ENCODE measurements at regions not wholly inside any gene's neighbourhood (a gene's known extent, or its start where the extent isn't known, plus 50 kb on each side); places are given as distances from the start of the nearest gene placed in this dataset.

GRCh38 chr2:105578166-105578565 lies 166.5 kb upstream of the NCK2 start:
- no peak for DNase-seq
- H3K9ac ChIP-seq = no peak overlapping the region
- 50 to 53% methylated on average over 4 of the region's 4 CpGs for WGBS, 2 experiments (ENCODE audit: low coverage in 1 of 2, low lambda C conversion rate in 2 of 2, missing lambda C conversion rate in 2 of 2)
- no peak overlapping the region for H3K4me2 ChIP-seq (ENCODE audit: unreplicated experiment)
- H3K9me2 ChIP-seq (ENCODE audit: insufficient read depth) = no peaks in the 10 kb centered on the region
- no peak overlapping the region for H3K27ac ChIP-seq
- H3K4me3 ChIP-seq = no peak overlapping the region
- H3K79me2 ChIP-seq (ENCODE audit: insufficient read depth) = no peaks in the 10 kb centered on the region
- no peak overlapping the region for H2AFZ ChIP-seq
- in situ Hi-C loops (cut with MboI) = loop anchor here (10.0 kb wide), 1 partner anchor 497 kb away; no protein-coding TSS in a partner anchor
- TF ChIP-seq EZH2phosphoT487 (IDR thresholded peaks at IDR 0.05; ENCODE audit: insufficient read depth, low read depth) (no peak), EZH2 (IDR thresholded peaks at IDR 0.05; ENCODE audit: insufficient read depth, poor library complexity, severe bottlenecking) (no peak)
- H3F3A ChIP-seq (ENCODE audit: insufficient read depth) = no peaks in the 10 kb centered on the region
- peaks cover 8% of the 10 kb centered on the region; the same call in 1 of the 2 replicates for H3K27me3 ChIP-seq (replicated peaks; ENCODE audit: insufficient read depth)
- H3K9me3 ChIP-seq (ENCODE audit: low read depth) = no peaks in the 10 kb centered on the region
- H3K4me1 ChIP-seq (ENCODE audit: insufficient read depth) = no peaks in the 10 kb centered on the region; the same call in 1 of the 2 replicates
- no peaks in the 10 kb centered on the region for H4K20me1 ChIP-seq (ENCODE audit: insufficient read depth)
- no peaks in the 10 kb centered on the region for H3K36me3 ChIP-seq (ENCODE audit: low read depth)

- no peak overlapping the region for H3K4me2 ChIP-seq (ENCODE audit: unreplicated experiment)
- no peak overlapping the region for H3K4me3 ChIP-seq
- no peaks in the 10 kb centered on the region for H3F3A ChIP-seq (ENCODE audit: insufficient read depth)
- in situ Hi-C loops (cut with MboI) = loop anchor here (10.0 kb wide), 1 partner anchor 497 kb away; no protein-coding TSS in a partner anchor
- no peaks in the 10 kb centered on the region for H3K79me2 ChIP-seq (ENCODE audit: insufficient read depth)
- no peaks in the 10 kb centered on the region for H3K9me2 ChIP-seq (ENCODE audit: insufficient read depth)
- no peaks in the 10 kb centered on the region for H4K20me1 ChIP-seq (ENCODE audit: insufficient read depth)
- no peaks in the 10 kb centered on the region for H3K36me3 ChIP-seq (ENCODE audit: low read depth)
- 60 to 67% methylated on average over 4 of the region's 4 CpGs for WGBS, 2 experiments (ENCODE audit: low coverage in 1 of 2, low lambda C conversion rate in 2 of 2, missing lambda C conversion rate in 2 of 2)
- H3K4me1 ChIP-seq (ENCODE audit: insufficient read depth) = no peaks in the 10 kb centered on the region; the same call in 1 of the 2 replicates
- DNase-seq = no peak
- peaks cover 5% of the 10 kb centered on the region; the same call in 1 of the 2 replicates for H3K27me3 ChIP-seq (replicated peaks; ENCODE audit: insufficient read depth)
- no peak overlapping the region for H3K27ac ChIP-seq
- TF ChIP-seq EZH2 (IDR thresholded peaks at IDR 0.05; ENCODE audit: insufficient read depth, poor library complexity, severe bottlenecking) = no peak
- TF ChIP-seq EZH2phosphoT487 (IDR thresholded peaks at IDR 0.05; ENCODE audit: insufficient read depth, low read depth) = no peak
- H2AFZ ChIP-seq = no peak overlapping the region
- no peaks in the 10 kb centered on the region for H3K9me3 ChIP-seq (ENCODE audit: low read depth)
- no peak overlapping the region for H3K9ac ChIP-seq
These were observed 166.9 kb upstream of the NCK2 start for GRCh38 chr2:105577762-105578161.

GRCh38 chr2:105576440-105577241 lies 168.1 kb upstream of the NCK2 start:
- TF ChIP-seq EZH2phosphoT487 (IDR thresholded peaks at IDR 0.05; ENCODE audit: insufficient read depth, low read depth) (no peak), EZH2 (IDR thresholded peaks at IDR 0.05; ENCODE audit: insufficient read depth, poor library complexity, severe bottlenecking) (no peak)
- no peaks in the 10 kb centered on the region for H3K36me3 ChIP-seq (ENCODE audit: low read depth)
- H2AFZ ChIP-seq = peak overlapping the region; percentile 36; the same call in 1 of the 2 replicates
- no peaks in the 10 kb centered on the region for H4K20me1 ChIP-seq (ENCODE audit: insufficient read depth)
- H3K27me3 ChIP-seq (replicated peaks; ENCODE audit: insufficient read depth) = no peaks in the 10 kb centered on the region; the same call in 1 of the 2 replicates
- H3K9ac ChIP-seq = peak overlapping the region; percentile 63
- H3K79me2 ChIP-seq (ENCODE audit: insufficient read depth) = no peaks in the 10 kb centered on the region
- H3K4me1 ChIP-seq (ENCODE audit: insufficient read depth) = no peaks in the 10 kb centered on the region; the same call in 1 of the 2 replicates
- H3F3A ChIP-seq (ENCODE audit: insufficient read depth) = no peaks in the 10 kb centered on the region
- H3K9me3 ChIP-seq (ENCODE audit: low read depth) = no peaks in the 10 kb centered on the region
- peak; percentile 79 for DNase-seq
- no peak overlapping the region for H3K4me3 ChIP-seq
- 37 to 48% methylated on average over 12 of the region's 12 CpGs for WGBS, 2 experiments (ENCODE audit: low coverage in 1 of 2, low lambda C conversion rate in 2 of 2, missing lambda C conversion rate in 2 of 2)
- H3K9me2 ChIP-seq (ENCODE audit: insufficient read depth) = no peaks in the 10 kb centered on the region
- H3K4me2 ChIP-seq (ENCODE audit: unreplicated experiment) = no peak overlapping the region
- H3K27ac ChIP-seq = peak overlapping the region; percentile 34
- in situ Hi-C loops (cut with MboI) = loop anchor here (10.0 kb wide), 1 partner anchor 498 kb away; no protein-coding TSS in a partner anchor

- Histone ChIP-seq H3K9me2 (ENCODE audit: insufficient read depth) (no peaks in the 10 kb centered on the region), H3K79me2 (ENCODE audit: insufficient read depth) (no peaks in the 10 kb centered on the region), H3K27ac (no peak overlapping the region), H3K36me3 (ENCODE audit: low read depth) (no peaks in the 10 kb centered on the region), H3K9ac (no peak overlapping the region), H3K27me3 (replicated peaks; ENCODE audit: insufficient read depth) (no peaks in the 10 kb centered on the region; the same call in 1 of the 2 replicates), H3K4me1 (ENCODE audit: insufficient read depth) (no peaks in the 10 kb centered on the region; the same call in 1 of the 2 replicates), H2AFZ (peak overlapping the region; percentile 52; the same call in 1 of the 2 replicates), H3F3A (ENCODE audit: insufficient read depth) (no peaks in the 10 kb centered on the region), H3K4me2 (ENCODE audit: unreplicated experiment) (peak overlapping the region; percentile 33), H4K20me1 (ENCODE audit: insufficient read depth) (no peaks in the 10 kb centered on the region), H3K4me3 (0 out of 2 replicates have a peak overlapping the region, but pooled peaks have one; percentile 29), H3K9me3 (ENCODE audit: low read depth) (no peaks in the 10 kb centered on the region)
- TF ChIP-seq EZH2phosphoT487 (IDR thresholded peaks at IDR 0.05; ENCODE audit: insufficient read depth, low read depth) (no peak), EZH2 (IDR thresholded peaks at IDR 0.05; ENCODE audit: insufficient read depth, poor library complexity, severe bottlenecking) (no peak)
- WGBS, 2 experiments (ENCODE audit: low coverage in 1 of 2, low lambda C conversion rate in 2 of 2, missing lambda C conversion rate in 2 of 2) = 39 to 44% methylated on average over 13 of the region's 13 CpGs
- in situ Hi-C loops (cut with MboI) = loop anchor here (10.0 kb wide), 1 partner anchor 499 kb away; no protein-coding TSS in a partner anchor
- no peak for DNase-seq
These were observed 168.7 kb upstream of the NCK2 start for GRCh38 chr2:105576050-105576439.
